ENCODE measurements at regions not wholly inside any gene's neighbourhood (a gene's known extent, or its start where the extent isn't known, plus 50 kb on each side); places are given as distances from the start of the nearest gene placed in this dataset.

DNA sequence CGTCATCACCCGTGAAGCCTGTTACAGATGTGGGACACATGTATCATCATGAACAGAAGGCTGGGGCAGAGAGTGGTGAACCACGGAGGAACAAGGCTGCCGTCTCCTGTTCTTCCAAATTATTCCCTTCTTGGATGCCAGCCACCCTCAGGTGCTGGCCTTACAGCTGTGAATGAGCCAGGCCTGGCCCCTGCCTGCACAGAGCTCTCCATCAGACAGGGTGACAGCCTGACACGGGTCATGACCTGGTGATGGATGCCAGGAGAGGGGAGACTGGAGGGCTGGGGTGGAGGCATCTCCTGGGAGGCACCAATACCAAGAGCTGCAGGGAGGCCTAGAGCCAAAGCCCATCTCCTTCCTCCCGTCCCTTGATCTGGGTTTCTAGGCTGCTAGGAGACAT is 230.0 kb upstream of the C1orf174 start:
- no peaks in the 10 kb centered on the region for H3K9me3 ChIP-seq
- WGBS (ENCODE audit: insufficient coverage, low coverage, low lambda C conversion rate, missing lambda C conversion rate), result 42% methylated on average over 3 of the region's 6 CpGs
- no peak for ATAC-seq
- no peak overlapping the region for H3K27ac ChIP-seq
- H3K36me3 ChIP-seq, result no peaks in the 10 kb centered on the region
- no peaks in the 10 kb centered on the region for H3K27me3 ChIP-seq
- TF ChIP-seq, protein P1, sequence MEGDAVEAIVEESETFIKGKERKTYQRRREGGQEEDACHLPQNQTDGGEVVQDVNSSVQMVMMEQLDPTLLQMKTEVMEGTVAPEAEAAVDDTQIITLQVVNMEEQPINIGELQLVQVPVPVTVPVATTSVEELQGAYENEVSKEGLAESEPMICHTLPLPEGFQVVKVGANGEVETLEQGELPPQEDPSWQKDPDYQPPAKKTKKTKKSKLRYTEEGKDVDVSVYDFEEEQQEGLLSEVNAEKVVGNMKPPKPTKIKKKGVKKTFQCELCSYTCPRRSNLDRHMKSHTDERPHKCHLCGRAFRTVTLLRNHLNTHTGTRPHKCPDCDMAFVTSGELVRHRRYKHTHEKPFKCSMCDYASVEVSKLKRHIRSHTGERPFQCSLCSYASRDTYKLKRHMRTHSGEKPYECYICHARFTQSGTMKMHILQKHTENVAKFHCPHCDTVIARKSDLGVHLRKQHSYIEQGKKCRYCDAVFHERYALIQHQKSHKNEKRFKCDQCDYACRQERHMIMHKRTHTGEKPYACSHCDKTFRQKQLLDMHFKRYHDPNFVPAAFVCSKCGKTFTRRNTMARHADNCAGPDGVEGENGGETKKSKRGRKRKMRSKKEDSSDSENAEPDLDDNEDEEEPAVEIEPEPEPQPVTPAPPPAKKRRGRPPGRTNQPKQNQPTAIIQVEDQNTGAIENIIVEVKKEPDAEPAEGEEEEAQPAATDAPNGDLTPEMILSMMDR (IDR thresholded peaks at IDR 0.05), result no peak
- no peak for TF ChIP-seq POLR2A (IDR thresholded peaks at IDR 0.05)
- H3K4me1 ChIP-seq, result no peaks in the 10 kb centered on the region
- no peak for DNase-seq
- no peak overlapping the region for H3K4me3 ChIP-seq
- intact Hi-C loops (cut with DNase I), result no loop called here

DNA sequence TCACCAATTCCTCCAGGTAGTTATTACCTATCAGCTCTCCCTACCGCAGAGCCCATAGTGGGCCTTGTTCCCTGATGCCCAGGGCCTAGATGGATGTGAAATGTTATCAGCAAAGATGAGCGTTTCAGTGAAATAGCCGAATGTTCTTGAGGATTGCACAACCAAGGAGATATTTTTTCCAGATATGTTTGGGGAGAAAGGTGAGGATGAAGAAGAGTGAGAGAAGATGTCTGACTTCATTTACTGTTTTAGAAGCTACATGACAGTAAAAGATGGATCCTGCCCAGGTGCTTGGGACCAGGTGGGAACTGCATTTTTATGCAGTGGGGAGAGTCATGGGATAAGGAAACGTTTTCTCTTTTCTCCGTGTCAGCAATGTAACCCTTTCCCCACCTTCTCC is 231.7 kb upstream of the C1orf174 start:
- Histone ChIP-seq H3K4me3 (no peak overlapping the region), H3K27me3 (no peaks in the 10 kb centered on the region), H3K36me3 (no peaks in the 10 kb centered on the region), H3K9me3 (no peaks in the 10 kb centered on the region), H3K27ac (no peak overlapping the region), H3K4me1 (no peaks in the 10 kb centered on the region)
- ATAC-seq (no peak), DNase-seq (no peak)
- 48% methylated on average over 5 of the region's 5 CpGs for WGBS (ENCODE audit: insufficient coverage, low coverage, low lambda C conversion rate, missing lambda C conversion rate)
- TF ChIP-seq POLR2A (IDR thresholded peaks at IDR 0.05), result no peak
- TF ChIP-seq, protein P1 (IDR thresholded peaks at IDR 0.05), result no peak
- intact Hi-C loops (cut with DNase I), result no loop called here

DNA sequence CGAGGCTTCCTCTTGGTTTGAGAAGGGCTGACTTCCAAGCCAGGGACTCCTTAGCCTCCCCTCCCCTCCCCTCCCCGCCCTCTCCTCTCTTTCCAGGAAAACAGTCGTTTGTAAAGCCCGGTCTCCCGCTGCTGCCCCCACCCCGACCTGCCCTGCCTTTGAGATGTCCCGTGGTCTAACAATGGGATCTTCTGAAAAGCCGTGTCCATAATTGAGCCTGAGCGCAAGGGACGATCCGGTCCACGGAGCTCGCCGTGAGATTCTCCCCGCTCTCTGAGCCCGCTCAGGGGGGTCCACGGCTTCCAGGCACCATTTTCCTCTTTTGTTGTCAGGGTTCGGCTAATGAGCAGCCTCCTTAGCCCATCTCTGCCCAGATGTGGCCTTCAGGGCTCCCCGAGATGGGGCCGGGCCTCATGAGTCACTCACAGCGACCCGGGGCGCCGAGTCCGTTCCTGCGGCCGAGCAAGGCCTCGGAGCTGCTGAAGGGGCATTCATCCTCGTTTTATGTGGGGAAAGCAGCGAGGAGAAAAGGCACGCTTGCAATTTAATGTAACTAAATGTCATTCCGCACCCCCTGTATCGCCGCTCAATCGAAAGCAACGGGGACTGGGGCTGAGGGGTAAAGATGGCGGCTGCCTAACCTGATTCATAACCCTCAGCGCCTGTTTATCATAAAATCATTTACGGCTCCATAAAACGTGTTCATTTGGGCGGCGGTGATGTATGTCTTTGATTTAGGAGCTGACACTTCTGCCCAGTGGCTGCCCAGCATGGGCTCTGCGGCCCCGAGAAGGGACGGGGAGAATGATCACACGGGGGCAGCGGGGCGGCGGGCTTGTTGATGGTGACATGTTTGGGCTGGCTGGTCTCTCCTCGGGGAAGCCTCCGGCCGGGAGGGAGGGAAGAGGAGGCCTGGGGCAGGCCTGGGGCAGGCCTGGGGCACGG is 232.6 kb upstream of the C1orf174 start:
- H3K36me3 ChIP-seq, result no peaks in the 10 kb centered on the region
- DNase-seq (no peak), ATAC-seq (no peak)
- intact Hi-C loops (cut with DNase I), result no loop called here
- no peaks in the 10 kb centered on the region for H3K9me3 ChIP-seq
- TF ChIP-seq, protein P1 (IDR thresholded peaks at IDR 0.05), result no peak
- TF ChIP-seq POLR2A (IDR thresholded peaks at IDR 0.05), result no peak
- no peaks in the 10 kb centered on the region for H3K4me1 ChIP-seq
- 76% methylated on average over 35 of the region's 53 CpGs for WGBS (ENCODE audit: insufficient coverage, low coverage, low lambda C conversion rate, missing lambda C conversion rate)
- H3K27me3 ChIP-seq, result no peaks in the 10 kb centered on the region
- no peak overlapping the region for H3K4me3 ChIP-seq
- no peak overlapping the region for H3K27ac ChIP-seq

DNA sequence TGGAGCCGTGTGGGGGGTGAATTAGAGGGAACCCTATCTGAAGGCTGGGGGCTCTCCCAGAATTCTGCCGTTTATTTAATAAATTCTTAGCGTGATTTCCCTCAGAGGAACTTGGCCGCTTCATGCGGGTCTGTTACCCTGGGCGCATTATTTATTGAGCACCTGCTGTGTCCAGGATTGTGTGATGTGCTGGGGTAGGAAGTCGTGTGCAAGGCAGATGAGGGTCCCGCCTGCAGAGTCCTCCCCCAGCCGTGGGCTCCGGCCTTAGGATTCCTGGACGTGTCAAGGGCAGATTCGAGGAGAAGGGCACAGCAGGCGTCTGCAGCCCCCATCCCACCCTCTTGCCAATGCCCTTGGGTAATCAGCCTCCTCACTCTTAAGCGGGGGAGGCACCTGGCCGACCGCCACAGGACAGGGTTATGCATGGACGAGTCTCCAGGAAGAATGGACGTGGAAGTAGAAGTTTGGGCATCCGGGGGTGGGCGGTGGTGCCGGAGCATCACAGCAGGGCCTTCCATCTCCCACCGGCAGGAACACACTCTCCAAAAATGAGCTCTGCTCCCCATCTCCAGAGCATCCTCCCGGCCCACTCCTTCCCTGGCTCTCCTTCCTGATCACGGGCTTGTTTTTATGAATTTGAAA is 233.3 kb upstream of the C1orf174 start:
- Histone ChIP-seq H3K27me3 (no peaks in the 10 kb centered on the region), H3K4me1 (no peaks in the 10 kb centered on the region), H3K9me3 (no peaks in the 10 kb centered on the region), H3K36me3 (no peaks in the 10 kb centered on the region), H3K4me3 (no peak overlapping the region), H3K27ac (no peak overlapping the region)
- intact Hi-C loops (cut with DNase I), result no loop called here
- ATAC-seq (no peak), DNase-seq (no peak)
- 59% methylated on average over 12 of the region's 24 CpGs for WGBS (ENCODE audit: insufficient coverage, low coverage, low lambda C conversion rate, missing lambda C conversion rate)
- TF ChIP-seq POLR2A (IDR thresholded peaks at IDR 0.05), result no peak
- TF ChIP-seq, protein P1 (IDR thresholded peaks at IDR 0.05), result no peak

All from right lobe of liver (tissue), 6 donors.